ENCODE measurements at regions not wholly inside any gene's neighbourhood (a gene's known extent, or its start where the extent isn't known, plus 50 kb on each side); places are given as distances from the start of the nearest gene placed in this dataset.

GRCh38 chr2:107112561-107112960 is 226.6 kb upstream of the ST6GAL2 start:
- Histone ChIP-seq H3K36me3 (ENCODE audit: low read depth) (no peaks in the 10 kb centered on the region), H3K4me1 (replicated peaks; ENCODE audit: insufficient read depth) (no peaks in the 10 kb centered on the region), H2AFZ (no peak overlapping the region), H3K27me3 (ENCODE audit: insufficient read depth, low read depth) (no peaks in the 10 kb centered on the region), H3K4me3 (no peak overlapping the region), H4K20me1 (ENCODE audit: insufficient read depth) (no peaks in the 10 kb centered on the region), H3K4me2 (no peak overlapping the region), H3K9me3 (ENCODE audit: insufficient read depth, low read depth) (no peaks in the 10 kb centered on the region), H3K79me2 (ENCODE audit: low read depth) (no peaks in the 10 kb centered on the region), H3F3A (ENCODE audit: insufficient read depth, low read depth) (no peaks in the 10 kb centered on the region), H3K27ac (no peak overlapping the region), H3K9me2 (ENCODE audit: insufficient read depth) (no peaks in the 10 kb centered on the region)
- POLR2A ChIA-PET (ENCODE audit: unreplicated experiment), result no interaction called here
- BruUV-seq (replicated peaks), result no TSS peak
- DNase-seq, result no peak
- intact Hi-C loops (cut with micrococcal nuclease; ENCODE audit: unreplicated experiment), result no loop called here
- CTCF ChIA-PET, result no interaction called here
- no peak for TF ChIP-seq CTCF (conservative IDR thresholded peaks at IDR 0.05)
- no peak for TF ChIP-seq EZH2 (IDR thresholded peaks at IDR 0.05; ENCODE audit: low read depth)

- no peak overlapping the region for H3K4me2 ChIP-seq
- intact Hi-C loops (cut with micrococcal nuclease; ENCODE audit: unreplicated experiment), result no loop called here
- H3K27ac ChIP-seq, result no peak overlapping the region
- DNase-seq, result no peak
- CTCF ChIA-PET, result no interaction called here
- BruUV-seq (replicated peaks), result no TSS peak
- no peaks in the 10 kb centered on the region for H3K36me3 ChIP-seq (ENCODE audit: low read depth)
- no peaks in the 10 kb centered on the region for H3K9me3 ChIP-seq (ENCODE audit: insufficient read depth, low read depth)
- H3K9me2 ChIP-seq (ENCODE audit: insufficient read depth), result no peaks in the 10 kb centered on the region
- POLR2A ChIA-PET (ENCODE audit: unreplicated experiment), result no interaction called here
- TF ChIP-seq EZH2 (IDR thresholded peaks at IDR 0.05; ENCODE audit: low read depth) (no peak), CTCF (conservative IDR thresholded peaks at IDR 0.05) (no peak)
- H3F3A ChIP-seq (ENCODE audit: insufficient read depth, low read depth), result no peaks in the 10 kb centered on the region
- H3K4me1 ChIP-seq (replicated peaks; ENCODE audit: insufficient read depth), result no peaks in the 10 kb centered on the region
- no peaks in the 10 kb centered on the region for H4K20me1 ChIP-seq (ENCODE audit: insufficient read depth)
- no peak overlapping the region for H3K4me3 ChIP-seq
- H2AFZ ChIP-seq, result no peak overlapping the region
- peaks cover 18% of the 10 kb centered on the region; the same call in 1 of the 2 replicates for H3K27me3 ChIP-seq (ENCODE audit: insufficient read depth, low read depth)
- H3K79me2 ChIP-seq (ENCODE audit: low read depth), result no peaks in the 10 kb centered on the region
These were observed 242.4 kb upstream of the ST6GAL2 start for GRCh38 chr2:107128381-107128780.

GRCh38 chr2:107132070-107132469 is 246.1 kb upstream of the ST6GAL2 start:
- intact Hi-C loops (cut with micrococcal nuclease; ENCODE audit: unreplicated experiment), result no loop called here
- Histone ChIP-seq H3K9me2 (ENCODE audit: insufficient read depth) (no peaks in the 10 kb centered on the region; the same call in 1 of the 2 replicates), H3K36me3 (ENCODE audit: low read depth) (no peaks in the 10 kb centered on the region), H3F3A (ENCODE audit: insufficient read depth, low read depth) (no peaks in the 10 kb centered on the region), H4K20me1 (ENCODE audit: insufficient read depth) (no peaks in the 10 kb centered on the region), H2AFZ (no peak overlapping the region), H3K27me3 (ENCODE audit: insufficient read depth, low read depth) (peaks cover 7% of the 10 kb centered on the region; the same call in 1 of the 2 replicates), H3K4me2 (no peak overlapping the region), H3K4me1 (replicated peaks; ENCODE audit: insufficient read depth) (no peaks in the 10 kb centered on the region), H3K9me3 (ENCODE audit: insufficient read depth, low read depth) (no peaks in the 10 kb centered on the region), H3K27ac (no peak overlapping the region), H3K79me2 (ENCODE audit: low read depth) (no peaks in the 10 kb centered on the region), H3K4me3 (no peak overlapping the region)
- no TSS peak for BruUV-seq (replicated peaks)
- DNase-seq, result no peak
- POLR2A ChIA-PET (ENCODE audit: unreplicated experiment), result no interaction called here
- no peak for TF ChIP-seq EZH2 (IDR thresholded peaks at IDR 0.05; ENCODE audit: low read depth)
- no peak for TF ChIP-seq CTCF (conservative IDR thresholded peaks at IDR 0.05)
- CTCF ChIA-PET, result no interaction called here
